Renal cortex interstitium (tissue), 11 donors: ENCODE measurements at regions not wholly inside any gene's neighbourhood (a gene's known extent, or its start where the extent isn't known, plus 50 kb on each side); places are given as distances from the start of the nearest gene placed in this dataset.

ENCODE experiments used
- DNase-seq, 11 donors: peaks; one replicate each; pipeline ENCODE4 v3.0.0-alpha.2; 2013; ENCODE audit warnings: low read depth in 9 of 11, low spot score in 4 of 11; ENCODE audit errors: extremely low read depth in 1 of 11

- DNase-seq = no peak
Observed at GRCh38 chr13:95484052-95484451, 68.5 kb upstream of the CLDN10 start.

DNA sequence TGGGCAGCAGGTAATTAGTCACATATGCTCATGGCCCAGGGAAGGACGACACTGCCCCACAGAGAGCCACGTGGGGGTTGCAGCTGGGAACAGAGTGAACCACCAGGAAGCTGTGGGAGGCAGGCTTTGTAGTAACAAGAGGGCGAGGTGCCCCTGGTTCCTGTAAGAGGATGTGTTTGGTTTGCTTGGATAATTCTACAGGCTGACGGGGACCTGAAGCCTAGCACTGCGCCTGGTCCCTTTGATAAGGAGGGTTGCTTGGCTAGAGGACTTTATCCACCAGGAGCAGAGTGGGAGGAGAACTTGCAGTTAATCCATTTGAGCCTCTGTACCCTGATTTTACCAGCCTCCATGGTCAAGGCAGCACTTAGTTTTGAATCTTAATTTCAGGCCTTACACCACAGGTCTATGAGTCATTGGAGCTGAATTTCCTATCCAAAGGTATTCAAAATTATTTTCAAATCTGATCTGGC is 67.4 kb upstream of the CLDN10 start:
- DNase-seq = no peak

GRCh38 chr13:95485518-95486144 is 66.9 kb upstream of the CLDN10 start:
- DNase-seq = no peak

- DNase-seq = no peak
Observed at GRCh38 chr13:95492044-95492801, 60.3 kb upstream of the CLDN10 start.

DNA sequence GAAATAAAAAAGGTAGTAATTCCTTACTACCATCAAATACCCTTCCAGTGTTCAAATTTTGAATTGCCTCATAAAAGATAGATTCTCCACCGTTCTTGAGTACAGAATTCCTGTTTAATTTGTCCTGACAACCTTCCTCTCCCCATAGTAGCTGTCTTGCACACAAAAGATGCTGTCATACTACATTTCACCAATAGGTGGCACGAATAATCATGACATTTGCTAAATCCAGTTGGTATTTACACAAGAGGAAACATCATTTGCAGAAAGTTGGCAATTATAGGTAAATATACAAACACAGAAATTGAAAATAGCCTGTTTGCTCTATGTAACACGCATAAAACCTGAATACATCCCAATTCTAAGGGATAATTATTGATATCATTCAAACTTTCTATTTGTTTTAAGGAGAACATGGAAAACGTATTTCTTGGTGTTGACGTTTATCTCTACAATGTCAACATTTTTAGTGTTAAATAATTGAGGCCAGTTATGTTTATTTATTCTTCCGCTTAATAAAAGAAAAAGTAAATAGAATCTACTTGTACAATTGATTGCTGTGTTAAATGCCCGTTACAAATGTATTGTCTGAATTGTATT is 58.3 kb upstream of the CLDN10 start:
- DNase-seq = peak in 10 of 11 donors; percentile 34 to 63 (median 41)

DNA sequence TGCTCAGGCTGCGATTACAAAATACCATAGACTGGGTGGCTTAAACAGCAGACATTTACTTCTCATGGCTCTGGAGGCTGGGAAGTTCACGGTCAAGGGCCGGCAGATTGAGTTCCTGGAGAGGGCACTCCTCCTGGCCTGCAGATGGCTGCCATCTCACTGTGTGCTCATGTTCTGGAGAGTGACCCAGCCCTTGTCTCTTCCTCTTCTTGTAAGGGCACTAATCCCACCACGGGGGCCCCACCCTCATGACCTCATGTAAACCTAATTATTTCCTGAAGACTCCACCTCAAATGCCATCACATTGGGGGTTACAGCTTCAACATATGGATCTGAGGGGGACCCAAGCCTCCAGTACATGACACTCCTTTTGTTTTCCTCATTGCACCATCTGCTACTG is 56.0 kb upstream of the CLDN10 start:
- no peak for DNase-seq

- no peak for DNase-seq
Observed at GRCh38 chr13:95497381-95497807, 55.1 kb upstream of the CLDN10 start.

DNA sequence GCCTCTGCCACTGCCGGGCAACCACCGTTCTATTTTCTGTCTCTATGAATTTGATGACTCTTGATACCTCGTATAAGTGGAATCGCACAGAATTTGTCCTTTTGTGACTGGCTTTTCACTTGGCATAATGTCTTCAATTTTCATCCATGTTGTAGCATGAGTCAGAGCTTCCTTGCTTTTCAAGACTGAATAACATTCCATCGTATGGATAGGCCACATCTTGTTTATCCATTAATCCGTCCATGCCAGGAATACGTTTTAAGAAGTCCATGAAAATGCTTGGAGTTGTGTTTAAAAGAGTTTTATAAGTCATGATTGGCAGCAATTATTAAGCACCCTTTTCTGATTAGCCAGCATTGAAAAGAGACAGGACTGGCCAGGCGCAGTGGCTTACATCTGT is 53.6 kb upstream of the CLDN10 start:
- DNase-seq = no peak

- no peak for DNase-seq
Observed at GRCh38 chr13:95499811-95500712, 52.5 kb upstream of the CLDN10 start.

- DNase-seq = no peak
Observed at GRCh38 chr13:95502216-95502615, 50.3 kb upstream of the CLDN10 start.
